Retinal pigment epithelial cell (primary cell): ENCODE measurements at regions not wholly inside any gene's neighbourhood (a gene's known extent, or its start where the extent isn't known, plus 50 kb on each side); places are given as distances from the start of the nearest gene placed in this dataset.

Experiments
- DNase-seq: peaks from one replicate; pipeline ENCODE4 v3.0.0-alpha.2; 2010; ENCODE audit warnings: low read depth
- H3K4me3 ChIP-seq: 2 replicates; pipeline ENCODE4 v1.5.1; 2011; ENCODE audit warnings: mild to moderate bottlenecking, low read length, control low read depth, moderate library complexity
- TF ChIP-seq, protein P1 (sequence below): conservative IDR thresholded peaks from 2 replicates; pipeline ENCODE4 v1.5.1; 2011; ENCODE audit warnings: low read depth, low read length, control low read depth, inconsistent platforms

DNA sequence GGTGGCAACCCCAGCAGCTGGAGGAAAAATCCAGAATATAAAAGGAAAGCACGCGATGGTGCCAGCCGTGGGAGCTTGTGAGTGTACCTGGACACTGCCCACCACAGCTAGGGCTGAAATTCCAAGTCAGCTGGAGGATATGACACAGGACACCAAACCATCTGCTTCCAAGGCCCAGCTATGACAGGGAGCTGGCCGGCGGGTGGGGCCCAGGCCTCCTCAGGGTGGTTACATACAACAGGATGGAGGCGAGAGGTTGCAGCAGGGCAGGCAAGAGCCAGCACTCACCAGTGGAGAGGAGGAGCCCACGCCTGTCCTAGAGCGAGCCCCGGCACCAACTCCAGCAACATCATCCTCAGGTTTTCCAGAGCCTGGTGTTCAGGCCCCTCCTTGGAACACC lies 163.2 kb upstream of the RPL38 start:
- DNase-seq = no peak
- TF ChIP-seq, protein P1, sequence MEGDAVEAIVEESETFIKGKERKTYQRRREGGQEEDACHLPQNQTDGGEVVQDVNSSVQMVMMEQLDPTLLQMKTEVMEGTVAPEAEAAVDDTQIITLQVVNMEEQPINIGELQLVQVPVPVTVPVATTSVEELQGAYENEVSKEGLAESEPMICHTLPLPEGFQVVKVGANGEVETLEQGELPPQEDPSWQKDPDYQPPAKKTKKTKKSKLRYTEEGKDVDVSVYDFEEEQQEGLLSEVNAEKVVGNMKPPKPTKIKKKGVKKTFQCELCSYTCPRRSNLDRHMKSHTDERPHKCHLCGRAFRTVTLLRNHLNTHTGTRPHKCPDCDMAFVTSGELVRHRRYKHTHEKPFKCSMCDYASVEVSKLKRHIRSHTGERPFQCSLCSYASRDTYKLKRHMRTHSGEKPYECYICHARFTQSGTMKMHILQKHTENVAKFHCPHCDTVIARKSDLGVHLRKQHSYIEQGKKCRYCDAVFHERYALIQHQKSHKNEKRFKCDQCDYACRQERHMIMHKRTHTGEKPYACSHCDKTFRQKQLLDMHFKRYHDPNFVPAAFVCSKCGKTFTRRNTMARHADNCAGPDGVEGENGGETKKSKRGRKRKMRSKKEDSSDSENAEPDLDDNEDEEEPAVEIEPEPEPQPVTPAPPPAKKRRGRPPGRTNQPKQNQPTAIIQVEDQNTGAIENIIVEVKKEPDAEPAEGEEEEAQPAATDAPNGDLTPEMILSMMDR = no peak

DNA sequence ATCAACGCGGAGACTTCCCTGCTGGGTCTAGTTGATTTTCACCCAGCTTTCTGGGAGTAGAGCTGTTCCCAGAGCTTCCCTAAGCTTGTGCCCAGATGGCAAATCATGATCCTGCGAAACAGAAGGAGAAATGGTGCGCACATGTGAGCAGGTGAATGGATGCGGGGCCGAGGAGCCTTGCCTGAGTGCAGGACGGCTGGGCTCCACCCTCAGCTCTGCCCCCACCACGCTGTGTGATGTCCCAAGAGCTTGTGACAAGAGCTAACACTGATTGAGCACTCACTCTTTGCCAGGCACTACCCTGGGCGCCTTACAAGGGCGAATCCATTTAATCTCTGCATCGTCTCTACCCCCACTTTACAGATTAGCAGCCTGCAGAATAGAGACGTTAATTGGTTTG lies 162.7 kb upstream of the RPL38 start:
- DNase-seq = no peak
- H3K4me3 ChIP-seq = no peak overlapping the region
- TF ChIP-seq, protein P1 = no peak

More for the DNA sequence above, 163.2 kb upstream of the RPL38 start:
- H3K4me3 ChIP-seq = no peak overlapping the region

DNA sequence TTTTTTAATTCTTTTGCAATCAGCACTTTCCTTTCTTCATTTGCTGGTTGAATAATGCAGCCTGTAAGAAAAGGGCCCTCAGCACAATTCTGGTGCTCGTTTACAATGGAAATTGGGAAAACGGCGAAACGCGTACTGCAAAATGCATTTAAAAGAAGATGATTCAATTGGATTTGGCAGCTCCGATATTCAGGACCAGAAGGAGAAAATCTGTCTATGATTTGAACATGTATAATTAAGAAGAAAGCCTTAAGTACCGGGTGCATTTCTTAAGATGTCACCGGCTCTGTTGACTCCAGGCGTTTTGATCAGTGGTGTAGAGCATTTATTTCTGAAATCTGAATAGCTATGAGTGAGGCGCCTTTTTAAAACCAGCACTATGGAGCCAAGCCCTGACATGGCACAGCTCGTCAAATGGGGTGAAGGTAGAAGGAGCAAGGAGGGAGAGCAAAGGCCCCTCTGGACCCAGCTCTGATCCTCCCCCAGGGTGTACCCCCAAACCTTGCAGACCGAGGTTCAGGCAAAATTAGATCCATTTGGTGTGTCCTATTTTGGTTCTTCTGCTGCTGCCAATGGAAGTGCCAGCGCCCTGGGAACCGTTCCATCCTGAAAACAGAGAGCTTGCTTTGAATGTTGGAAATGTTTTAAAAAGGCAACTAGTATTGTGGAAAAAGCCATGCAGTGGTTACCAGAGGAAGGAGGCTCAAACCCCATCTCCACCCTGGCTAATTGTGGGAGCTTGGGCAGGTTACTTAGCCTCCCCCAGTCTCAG lies 161.4 kb upstream of the RPL38 start:
- no peak for DNase-seq
- H3K4me3 ChIP-seq = no peak overlapping the region
- TF ChIP-seq, protein P1 = no peak

DNA sequence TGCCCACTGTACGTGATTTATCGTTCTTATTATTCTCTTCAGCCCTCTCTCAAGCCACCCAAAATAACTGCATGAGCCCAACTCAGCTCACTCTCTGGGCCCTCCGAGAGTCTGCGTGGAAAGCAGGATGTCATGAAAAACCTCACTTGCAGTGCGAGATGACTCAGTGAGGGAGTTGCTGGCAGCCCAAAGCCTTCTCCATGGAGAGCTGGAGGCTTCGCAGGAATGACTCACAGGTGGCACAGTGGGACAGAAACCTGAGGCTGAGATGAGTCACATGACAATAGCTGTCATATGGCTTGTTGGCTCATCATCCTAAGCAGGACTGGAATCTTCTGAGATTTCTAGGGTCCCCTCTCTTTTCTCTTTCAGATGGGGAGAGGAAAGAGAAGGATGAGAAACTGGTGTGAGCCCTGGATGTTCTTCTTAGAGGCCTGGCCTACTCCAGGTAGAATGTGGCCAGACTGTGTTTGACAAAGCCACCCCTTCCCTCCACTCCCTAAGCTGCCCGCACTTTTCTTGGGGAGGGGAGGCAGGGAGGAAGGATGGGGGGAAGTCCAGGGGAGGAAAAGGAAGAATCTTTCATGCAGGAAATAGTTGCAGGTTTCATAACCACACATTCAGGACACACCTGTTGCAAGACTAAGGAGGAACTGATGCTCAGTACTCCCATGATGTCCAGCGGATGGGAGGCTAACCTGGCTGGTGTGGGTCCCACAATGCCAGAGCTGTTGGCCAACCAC lies 160.6 kb upstream of the RPL38 start:
- H3K4me3 ChIP-seq = no peak overlapping the region
- DNase-seq = no peak
- TF ChIP-seq, protein P1 = no peak

DNA sequence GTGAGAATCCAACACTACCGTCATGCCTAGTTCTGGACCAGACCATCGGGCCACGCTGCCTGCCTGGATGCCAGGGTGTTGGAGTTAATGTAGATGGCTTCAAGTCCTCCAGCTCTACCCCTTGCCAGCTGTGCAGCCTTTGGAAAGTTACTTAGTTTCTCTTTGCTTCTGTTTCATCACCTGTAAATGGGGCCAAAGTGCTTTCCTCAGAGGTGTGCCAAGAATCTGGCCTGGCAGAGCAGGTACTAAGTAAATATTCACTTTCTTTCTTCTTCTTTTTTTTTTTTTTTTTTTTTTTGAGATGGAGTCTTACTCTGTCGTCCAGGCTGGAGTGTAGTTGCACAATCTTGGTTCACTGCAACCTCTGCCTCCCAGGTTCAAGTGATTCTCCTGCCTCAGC lies 159.5 kb upstream of the RPL38 start:
- DNase-seq = no peak
- TF ChIP-seq, protein P1 = no peak
- H3K4me3 ChIP-seq = no peak overlapping the region

DNA sequence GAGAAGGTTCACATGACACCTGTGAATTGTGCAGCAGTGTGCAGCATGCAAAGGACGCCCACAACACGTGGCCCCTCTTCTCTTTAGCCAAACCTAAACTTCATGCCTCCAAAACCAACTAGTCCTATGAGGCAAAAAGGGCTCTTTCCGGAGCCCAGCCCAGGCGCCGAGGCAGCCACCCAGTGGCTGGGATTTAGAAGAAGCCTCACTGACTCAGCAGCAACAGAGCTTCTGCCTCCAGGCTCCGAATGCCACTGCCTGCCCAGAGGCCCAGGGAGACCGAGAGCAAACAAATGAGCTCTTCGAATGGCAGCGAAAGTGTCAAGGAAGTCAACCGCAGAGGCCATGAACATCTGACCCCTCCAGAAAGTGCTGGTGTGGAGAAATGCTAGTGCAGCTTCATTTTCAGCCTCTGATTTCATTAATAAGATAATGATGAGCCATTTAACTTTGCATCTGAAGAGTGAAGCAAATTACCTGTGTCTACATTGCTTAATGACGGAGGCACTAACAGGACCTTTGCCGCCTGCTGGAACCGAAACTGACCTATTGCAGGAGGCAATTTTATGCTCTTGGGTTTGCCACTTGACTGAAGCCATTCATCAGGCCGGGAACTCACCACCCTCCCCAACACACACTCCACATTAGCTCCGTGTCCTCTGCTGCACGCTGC lies 157.7 kb upstream of the RPL38 start:
- no peak overlapping the region for H3K4me3 ChIP-seq
- TF ChIP-seq, protein P1 = no peak
- DNase-seq = no peak
